T-helper 2 cell treated with Interferon-gamma antibody and Interleukin-4, amounts not matched to agents 5 μg/mL and 100 μg/mL, for 36 hours (primary cell): ENCODE measurements at regions not wholly inside any gene's neighbourhood (a gene's known extent, or its start where the extent isn't known, plus 50 kb on each side); places are given as distances from the start of the nearest gene placed in this dataset.
"Not testable (repeated sequence)": the region's sequence is repeated elsewhere in the genome, so short reads cannot be mapped to it uniquely, and the experiment has no call there.

Experiments used
- DNase-seq: peaks from one replicate; pipeline ENCODE4 v3.0.0; 2021; ENCODE audit warnings: low spot score
- H3K27ac Mint-ChIP-seq: one replicate; pipeline ENCODE4 v1.8.0; 2021; ENCODE audit warnings: mild to moderate bottlenecking, mixed read lengths
- H3K27me3 Mint-ChIP-seq: one replicate; pipeline ENCODE4 v1.8.0; 2021; ENCODE audit warnings: low read depth, mixed read lengths
- H3K36me3 Mint-ChIP-seq: one replicate; pipeline ENCODE4 v1.8.0; 2021; ENCODE audit warnings: low read depth, mixed read lengths
- H3K4me1 Mint-ChIP-seq: one replicate; pipeline ENCODE4 v1.8.0; 2021; ENCODE audit warnings: low read depth, mixed read lengths
- H3K4me3 Mint-ChIP-seq: one replicate; pipeline ENCODE4 v1.8.0; 2022; ENCODE audit warnings: mild to moderate bottlenecking, moderate library complexity, mixed read lengths
- H3K9me3 Mint-ChIP-seq: one replicate; pipeline ENCODE4 v1.8.0; 2021; ENCODE audit warnings: mixed read lengths

DNA sequence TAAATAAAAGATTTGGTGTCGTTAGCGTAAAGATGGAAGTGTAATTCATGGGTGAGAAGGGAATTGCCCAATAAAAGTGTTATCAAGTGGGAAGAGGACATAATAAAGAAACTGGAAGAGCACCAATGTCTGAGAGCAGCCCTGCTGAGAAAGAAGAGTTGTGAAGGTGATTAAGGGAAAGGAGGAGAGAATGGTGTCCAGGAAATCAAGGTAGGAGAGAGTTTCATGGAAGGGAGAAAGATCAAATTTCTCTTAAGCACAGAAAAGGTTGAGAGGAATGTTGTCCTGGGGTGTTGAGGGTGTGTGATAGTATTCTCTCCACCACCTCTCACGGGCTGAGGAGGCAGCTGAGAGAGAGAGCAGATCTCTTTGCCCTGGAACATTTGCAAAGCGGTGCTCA, 339.7 kb downstream of the SATB1 start:
- Mint-ChIP-seq H3K4me3 (no peak overlapping the region), H3K27ac (no peak overlapping the region), H3K36me3 (no peaks in the 10 kb centered on the region), H3K9me3 (no peaks in the 10 kb centered on the region), H3K4me1 (peaks cover 9% of the 10 kb centered on the region), H3K27me3 (peaks cover 6% of the 10 kb centered on the region)
- DNase-seq = no peak

DNA sequence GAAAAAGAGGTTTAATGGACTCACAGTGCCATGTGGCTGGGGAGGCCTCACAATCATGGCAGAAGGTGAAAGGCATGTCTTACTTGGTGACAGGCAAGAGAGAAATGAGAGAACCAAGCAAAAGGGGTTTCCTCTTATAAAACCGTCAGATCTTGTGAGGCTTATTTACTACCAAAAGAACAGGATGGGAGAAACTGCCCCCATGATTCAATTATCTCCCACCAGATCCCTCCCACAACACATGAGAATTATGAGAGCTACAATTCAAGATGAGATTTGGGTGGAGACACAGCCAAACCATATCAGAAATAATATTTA, 340.8 kb upstream of the TBC1D5 start:
- DNase-seq, H3K4me3 Mint-ChIP-seq, H3K4me1 Mint-ChIP-seq, H3K27ac Mint-ChIP-seq, H3K36me3 Mint-ChIP-seq, H3K9me3 Mint-ChIP-seq: not testable (repeated sequence)
- H3K27me3 Mint-ChIP-seq = peaks cover 16% of the 10 kb centered on the region

DNA sequence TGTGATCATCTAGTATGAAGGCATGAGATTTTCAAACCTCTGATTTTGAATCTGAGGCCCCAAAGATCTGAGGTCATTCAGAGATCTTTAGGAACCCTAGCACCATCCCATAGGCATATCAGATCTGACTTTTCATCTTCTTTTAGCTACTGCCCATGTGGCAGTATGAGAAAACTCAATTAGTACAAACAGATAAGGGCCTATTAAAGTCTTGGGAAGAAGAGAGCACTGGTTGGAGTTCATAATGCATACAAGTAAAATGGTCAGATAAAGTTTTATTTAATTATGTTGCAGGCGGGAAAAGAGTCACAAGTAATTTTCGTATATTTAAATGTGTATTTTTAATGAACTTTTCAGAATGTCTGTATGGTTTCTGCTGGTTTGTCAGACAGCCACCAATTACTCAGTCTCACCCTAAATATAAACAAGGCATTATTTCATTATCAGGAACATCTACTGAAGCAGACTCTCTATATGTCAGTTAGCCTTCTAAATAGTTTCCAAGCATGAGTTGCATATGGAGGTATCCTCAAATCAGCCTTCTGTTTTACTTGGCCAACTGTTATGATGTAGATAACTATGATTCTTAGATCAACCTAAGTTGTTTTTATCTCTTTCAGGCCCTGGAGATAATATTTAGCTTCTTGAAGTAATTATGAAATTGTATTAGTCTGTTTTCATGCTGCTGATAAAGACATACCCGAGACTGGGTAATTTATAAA, 340.3 kb upstream of the TBC1D5 start:
- Mint-ChIP-seq H3K9me3 (no peaks in the 10 kb centered on the region), H3K36me3 (no peaks in the 10 kb centered on the region), H3K27ac (no peak overlapping the region), H3K4me1 (peaks cover 1% of the 10 kb centered on the region), H3K4me3 (no peak overlapping the region), H3K27me3 (peaks cover 16% of the 10 kb centered on the region)
- no peak for DNase-seq

DNA sequence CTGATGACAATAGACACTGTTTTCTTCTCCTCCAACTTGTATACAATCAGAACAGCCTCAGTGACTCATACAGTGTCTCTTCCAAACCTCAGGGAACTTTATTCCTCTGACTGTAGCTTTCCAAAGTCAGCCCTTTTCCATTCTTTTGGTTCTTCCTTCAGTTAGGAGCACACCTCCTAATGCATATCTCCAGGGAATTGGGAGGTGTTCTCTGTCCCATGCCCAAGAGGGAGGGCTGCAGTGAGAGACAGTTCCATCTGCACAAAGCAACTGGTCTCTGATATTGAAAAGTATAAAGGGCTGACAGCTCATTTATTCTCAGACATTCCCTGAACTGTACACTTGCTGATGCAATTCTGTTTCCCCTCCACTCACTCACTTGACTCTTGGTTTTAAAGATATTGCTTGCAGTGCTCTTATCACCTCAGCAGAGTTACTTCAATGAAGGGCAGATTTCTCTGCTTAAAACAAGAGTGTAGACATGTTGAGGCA, 337.8 kb upstream of the TBC1D5 start:
- Mint-ChIP-seq H3K27me3 (peaks cover 14% of the 10 kb centered on the region), H3K4me1 (no peaks in the 10 kb centered on the region), H3K27ac (no peak overlapping the region), H3K9me3 (no peaks in the 10 kb centered on the region), H3K36me3 (no peaks in the 10 kb centered on the region), H3K4me3 (no peak overlapping the region)
- no peak for DNase-seq

DNA sequence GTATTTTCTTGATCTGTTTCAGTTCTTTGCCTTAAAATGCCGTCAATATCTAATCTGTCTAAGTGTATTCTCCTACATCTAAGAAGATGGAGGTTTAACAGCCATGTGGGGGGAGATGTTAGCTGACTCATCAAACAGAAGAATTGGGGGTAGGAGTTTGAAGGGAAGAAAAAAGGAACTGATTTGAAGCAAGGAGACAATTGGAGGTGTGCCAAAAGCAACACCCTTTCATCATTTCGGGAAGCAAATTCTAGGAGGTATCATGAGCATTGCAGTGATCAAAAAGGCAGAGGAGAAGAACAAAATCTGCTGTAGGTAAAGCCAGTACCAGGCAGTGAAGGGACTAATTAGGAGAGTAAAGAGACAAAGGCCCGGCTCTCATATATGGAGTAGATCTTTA, 337.3 kb upstream of the TBC1D5 start:
- Mint-ChIP-seq H3K27me3 (peaks cover 12% of the 10 kb centered on the region), H3K4me1 (no peaks in the 10 kb centered on the region)
- DNase-seq = no peak

DNA sequence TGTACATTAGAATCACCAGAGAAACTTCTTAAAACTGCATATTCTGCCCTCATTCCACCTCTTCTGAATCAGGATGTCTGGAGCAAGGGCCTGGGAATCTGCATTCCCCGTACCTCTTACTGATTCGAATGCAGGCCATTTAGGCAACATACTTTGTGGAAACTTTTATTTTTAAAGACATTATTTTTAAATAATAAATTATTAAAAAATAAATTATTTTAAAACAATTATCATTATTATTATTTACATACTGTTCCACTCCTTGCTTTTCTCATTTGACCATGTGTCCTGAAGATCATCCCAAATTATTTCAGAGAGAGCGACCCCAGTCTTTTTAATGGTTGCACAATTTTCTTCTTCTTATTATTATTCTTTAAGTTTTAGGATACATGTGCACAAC, 336.6 kb upstream of the TBC1D5 start:
- H3K27ac Mint-ChIP-seq = no peak overlapping the region
- no peak for DNase-seq
- H3K27me3 Mint-ChIP-seq = peaks cover 10% of the 10 kb centered on the region
- no peaks in the 10 kb centered on the region for H3K4me1 Mint-ChIP-seq
- H3K9me3 Mint-ChIP-seq = no peaks in the 10 kb centered on the region
- H3K4me3 Mint-ChIP-seq = no peak overlapping the region
- no peaks in the 10 kb centered on the region for H3K36me3 Mint-ChIP-seq

More for the DNA sequence above, 337.3 kb upstream of the TBC1D5 start:
- no peaks in the 10 kb centered on the region for H3K36me3 Mint-ChIP-seq
- H3K9me3 Mint-ChIP-seq = no peaks in the 10 kb centered on the region
- H3K27ac Mint-ChIP-seq = no peak overlapping the region
- H3K4me3 Mint-ChIP-seq = no peak overlapping the region

DNA sequence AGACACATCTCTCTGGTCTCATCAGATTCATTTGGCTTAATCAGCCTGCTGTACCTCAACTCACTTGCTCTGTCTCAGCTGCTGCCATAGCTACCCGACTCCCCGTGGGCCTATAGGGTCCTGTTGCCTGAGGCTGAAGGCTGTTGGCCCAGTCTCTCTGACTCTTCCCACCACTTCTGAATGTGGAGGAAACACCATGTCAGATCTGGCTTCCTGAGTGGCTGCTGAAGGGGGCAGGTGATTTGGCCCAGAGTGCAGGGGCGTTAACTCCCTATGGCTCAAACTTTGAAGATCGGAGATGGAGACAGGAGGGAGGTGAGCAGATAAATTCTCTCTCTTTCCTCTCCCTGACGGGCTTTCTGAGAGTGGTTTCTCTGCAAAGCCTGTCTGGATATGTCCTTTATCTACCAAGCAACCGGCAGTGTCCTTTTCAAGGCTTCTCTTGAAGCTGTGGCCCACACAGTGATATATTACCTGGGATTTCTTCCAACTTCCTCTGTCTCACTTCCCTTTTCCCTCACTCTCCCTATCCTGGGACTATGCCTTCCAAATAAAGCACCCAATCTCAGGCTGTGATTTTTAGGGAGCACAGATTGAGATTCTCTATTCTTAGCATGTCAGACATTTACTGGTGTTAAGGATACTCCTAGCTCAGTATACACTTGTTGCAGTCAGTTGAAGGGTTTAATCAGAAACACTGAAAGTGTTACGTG, 334.9 kb upstream of the TBC1D5 start:
- Mint-ChIP-seq H3K27ac (no peak overlapping the region), H3K36me3 (no peaks in the 10 kb centered on the region), H3K4me1 (no peaks in the 10 kb centered on the region), H3K4me3 (no peak overlapping the region), H3K9me3 (no peaks in the 10 kb centered on the region), H3K27me3 (peaks cover 10% of the 10 kb centered on the region)
- no peak for DNase-seq

DNA sequence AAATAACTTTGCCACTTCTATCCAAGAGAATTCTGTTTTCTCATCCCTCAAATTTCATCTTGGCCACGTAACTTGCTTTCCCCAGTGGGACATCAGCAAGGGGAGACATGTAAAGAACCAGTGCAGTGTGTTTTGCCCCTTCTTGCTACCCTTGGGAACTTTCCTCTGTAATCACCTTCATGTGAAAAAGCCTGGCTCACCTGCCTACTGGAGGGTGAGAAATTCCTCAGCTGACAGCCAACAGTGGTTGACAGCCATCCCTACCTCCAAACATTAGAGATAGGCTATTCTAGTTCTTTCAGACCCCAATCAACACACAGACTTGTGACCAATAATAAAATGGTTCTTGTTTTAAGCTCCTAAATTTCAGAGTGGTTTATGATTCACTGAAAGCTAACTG, 333.9 kb upstream of the TBC1D5 start:
- H3K36me3 Mint-ChIP-seq = no peaks in the 10 kb centered on the region

DNA sequence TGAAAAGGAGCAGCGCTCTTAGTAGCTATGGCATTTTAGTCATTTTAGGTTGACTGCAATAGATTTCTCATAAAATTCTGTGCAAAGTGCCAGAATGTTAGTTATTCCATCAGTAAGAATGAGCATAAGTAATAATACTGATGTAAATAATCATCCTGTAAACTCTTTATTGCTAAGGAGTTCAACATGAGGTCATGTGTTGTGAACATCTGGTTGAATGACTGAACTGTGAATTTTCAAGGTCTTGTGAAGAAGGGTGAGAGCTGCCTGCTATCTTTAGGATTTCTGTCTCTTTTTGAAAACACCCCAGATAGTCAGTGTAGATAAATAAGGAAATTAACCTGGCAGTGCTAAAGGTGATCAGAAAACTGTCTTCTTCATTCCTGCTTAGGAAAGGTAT, 333.4 kb upstream of the TBC1D5 start:
- Mint-ChIP-seq H3K27me3 (peaks cover 10% of the 10 kb centered on the region), H3K4me1 (no peaks in the 10 kb centered on the region), H3K9me3 (no peaks in the 10 kb centered on the region), H3K4me3 (no peak overlapping the region), H3K36me3 (no peaks in the 10 kb centered on the region), H3K27ac (no peak overlapping the region)
- DNase-seq = no peak

More for the DNA sequence above, 333.9 kb upstream of the TBC1D5 start:
- Mint-ChIP-seq H3K4me3 (no peak overlapping the region), H3K9me3 (no peaks in the 10 kb centered on the region), H3K27ac (no peak overlapping the region), H3K27me3 (peaks cover 10% of the 10 kb centered on the region), H3K4me1 (no peaks in the 10 kb centered on the region)
- no peak for DNase-seq

DNA sequence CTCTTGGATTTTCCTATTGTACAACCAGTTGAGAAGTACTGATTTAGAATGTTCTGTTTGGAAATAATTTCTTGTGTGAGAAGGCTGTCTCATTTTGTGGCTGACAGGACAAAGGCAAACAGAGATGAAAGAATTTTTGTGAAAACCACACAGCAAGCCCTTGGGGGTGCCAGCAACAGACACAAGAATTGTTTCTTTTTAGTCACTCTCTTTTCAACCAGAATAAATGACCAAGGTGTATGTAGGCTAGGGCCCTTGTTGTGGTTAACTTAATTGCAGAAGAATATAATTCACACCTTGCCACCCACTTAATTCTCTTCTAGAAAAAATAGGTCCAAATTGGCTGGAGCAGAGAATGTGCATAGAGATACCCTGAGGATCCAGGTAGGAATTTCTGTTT, 329.4 kb upstream of the TBC1D5 start:
- no peaks in the 10 kb centered on the region for H3K27me3 Mint-ChIP-seq
- H3K27ac Mint-ChIP-seq = no peak overlapping the region
- H3K36me3 Mint-ChIP-seq = no peaks in the 10 kb centered on the region
- no peaks in the 10 kb centered on the region for H3K9me3 Mint-ChIP-seq
- no peak overlapping the region for H3K4me3 Mint-ChIP-seq
- DNase-seq = no peak
- H3K4me1 Mint-ChIP-seq = no peaks in the 10 kb centered on the region

DNA sequence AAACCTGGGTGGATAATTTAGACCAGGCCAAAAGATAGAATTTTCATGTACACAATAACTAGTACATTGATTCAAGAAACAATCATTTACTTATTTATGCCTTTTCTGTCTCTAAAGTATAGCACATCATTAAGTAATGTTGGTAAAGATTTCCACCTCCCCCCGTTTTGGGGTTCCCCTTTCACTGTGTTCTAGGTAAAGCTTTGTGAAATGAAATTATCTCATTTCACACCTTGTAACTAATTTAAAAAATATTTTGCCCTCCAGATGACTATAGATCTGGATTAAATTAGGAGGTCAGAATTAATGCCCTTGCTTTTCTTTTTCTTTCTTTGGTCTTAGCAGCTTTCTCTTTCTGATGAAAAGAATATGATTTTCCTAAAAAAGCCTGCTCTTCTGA, 328.5 kb upstream of the TBC1D5 start:
- Mint-ChIP-seq H3K27ac (no peak overlapping the region), H3K27me3 (no peaks in the 10 kb centered on the region), H3K9me3 (no peaks in the 10 kb centered on the region), H3K4me1 (no peaks in the 10 kb centered on the region), H3K4me3 (no peak overlapping the region), H3K36me3 (no peaks in the 10 kb centered on the region)
- DNase-seq = no peak

DNA sequence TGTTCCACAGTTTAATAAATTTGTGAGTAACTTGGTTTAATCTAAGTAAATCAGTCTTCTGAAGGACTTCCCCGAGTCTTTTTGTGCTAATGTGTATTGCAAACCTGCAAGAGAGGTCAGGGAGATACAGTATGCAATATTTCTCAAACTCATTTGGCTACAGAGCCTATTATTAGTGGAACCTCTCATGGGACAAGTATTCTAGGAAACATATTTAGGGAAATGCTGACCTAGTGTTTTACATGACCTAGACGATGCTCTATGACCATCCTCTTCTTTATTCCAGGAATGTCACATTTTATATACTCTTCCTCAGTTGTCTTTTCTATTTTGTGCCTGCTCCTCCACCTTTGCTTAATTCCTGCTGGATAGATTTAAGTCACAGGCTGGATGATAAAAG, 327.8 kb upstream of the TBC1D5 start:
- Mint-ChIP-seq H3K4me3 (no peak overlapping the region), H3K36me3 (no peaks in the 10 kb centered on the region), H3K27me3 (no peaks in the 10 kb centered on the region), H3K4me1 (no peaks in the 10 kb centered on the region), H3K9me3 (no peaks in the 10 kb centered on the region), H3K27ac (no peak overlapping the region)
- no peak for DNase-seq

DNA sequence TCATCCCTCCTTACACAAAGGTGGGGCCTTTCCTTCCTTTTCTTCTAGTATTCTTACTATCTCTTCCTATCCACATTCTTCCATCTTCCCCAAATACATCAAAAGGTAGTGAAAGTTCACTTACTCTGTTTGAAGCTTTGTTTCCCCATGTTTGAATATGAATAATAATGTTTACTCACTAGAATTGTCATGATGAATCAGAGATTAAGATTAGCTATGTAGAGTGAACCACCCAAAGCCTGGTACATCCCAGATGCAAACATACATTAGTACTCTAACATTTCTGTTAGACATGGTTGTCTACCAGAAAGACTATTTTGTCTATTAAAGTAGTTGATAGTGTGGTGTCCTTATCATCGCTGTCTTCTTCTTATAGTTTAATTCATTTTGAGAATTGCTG, 327.1 kb upstream of the TBC1D5 start:
- no peak for DNase-seq
- H3K4me3 Mint-ChIP-seq = no peak overlapping the region
- no peaks in the 10 kb centered on the region for H3K27me3 Mint-ChIP-seq
- H3K36me3 Mint-ChIP-seq = no peaks in the 10 kb centered on the region
- H3K4me1 Mint-ChIP-seq = no peaks in the 10 kb centered on the region
- H3K9me3 Mint-ChIP-seq = no peaks in the 10 kb centered on the region
- no peak overlapping the region for H3K27ac Mint-ChIP-seq

DNA sequence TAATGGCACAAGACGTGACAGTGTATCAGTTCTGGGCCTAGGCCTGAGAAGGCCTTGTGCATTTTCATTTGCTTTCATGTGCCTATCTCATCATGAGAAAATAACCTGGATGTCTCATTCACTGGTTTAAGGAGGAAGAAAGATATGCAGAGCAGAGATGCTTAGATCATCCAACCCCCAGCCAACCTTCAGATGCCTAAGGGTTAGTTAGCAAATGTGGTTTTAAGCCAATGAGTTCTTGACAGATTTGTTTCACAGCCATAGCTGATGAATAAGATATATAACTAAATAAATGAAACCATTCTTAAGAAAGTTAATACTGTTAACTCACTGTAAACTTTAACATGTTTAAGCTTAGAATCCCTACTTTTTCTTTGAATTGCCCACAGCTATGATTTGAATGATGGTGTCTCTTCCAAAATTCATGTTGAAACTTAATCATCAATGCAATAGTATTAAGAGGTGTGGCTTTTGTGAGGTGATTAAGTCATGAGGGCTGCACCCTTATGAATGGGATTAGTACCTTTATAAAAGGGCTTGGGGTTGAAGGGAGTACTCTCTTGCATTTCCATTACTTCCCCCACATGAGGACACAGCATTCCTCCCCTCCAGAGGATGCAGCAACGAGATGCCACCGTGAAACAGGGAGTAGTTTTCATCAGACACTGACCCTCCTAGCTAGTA, 324.6 kb upstream of the TBC1D5 start:
- no peaks in the 10 kb centered on the region for H3K27me3 Mint-ChIP-seq
- DNase-seq = no peak
- no peaks in the 10 kb centered on the region for H3K36me3 Mint-ChIP-seq
- no peaks in the 10 kb centered on the region for H3K9me3 Mint-ChIP-seq
- H3K27ac Mint-ChIP-seq = no peak overlapping the region
- no peaks in the 10 kb centered on the region for H3K4me1 Mint-ChIP-seq
- no peak overlapping the region for H3K4me3 Mint-ChIP-seq
